ENCODE measurements at regions not wholly inside any gene's neighbourhood (a gene's known extent, or its start where the extent isn't known, plus 50 kb on each side); places are given as distances from the start of the nearest gene placed in this dataset.

GRCh38 chr1:168876830-168877229 is 147.8 kb upstream of the DPT start:
- Mint-ChIP-seq H3K36me3 (ENCODE audit: insufficient read depth, unreplicated experiment) (no peaks in the 10 kb centered on the region), H3K27ac (ENCODE audit: unreplicated experiment) (no peak overlapping the region), H3K27me3 (ENCODE audit: unreplicated experiment) (no peaks in the 10 kb centered on the region), H3K9me3 (ENCODE audit: low read depth, unreplicated experiment) (peaks cover 3% of the 10 kb centered on the region), H3K4me3 (ENCODE audit: low read depth, unreplicated experiment) (no peak overlapping the region), H3K4me1 (ENCODE audit: low read depth, unreplicated experiment) (no peaks in the 10 kb centered on the region)
- CTCF ChIA-PET, result interaction anchor here (0.8 kb wide), 1 partner anchor 32 kb away, joined by 3 read pairs; no protein-coding TSS in a partner anchor
- no peak for DNase-seq
- intact Hi-C loops (cut with micrococcal nuclease; ENCODE audit: unreplicated experiment), result no loop called here
- no peak for TF ChIP-seq CTCF (IDR thresholded peaks at IDR 0.05; ENCODE audit: unreplicated experiment)
- BruUV-seq (replicated peaks), result no TSS peak

GRCh38 chr1:168879896-168880734 is 151.1 kb upstream of the DPT start:
- no peaks in the 10 kb centered on the region for H3K27me3 Mint-ChIP-seq (ENCODE audit: unreplicated experiment)
- no peaks in the 10 kb centered on the region for H3K4me1 Mint-ChIP-seq (ENCODE audit: low read depth, unreplicated experiment)
- H3K27ac Mint-ChIP-seq (ENCODE audit: unreplicated experiment), result no peak overlapping the region
- no peak for DNase-seq
- no peak overlapping the region for H3K4me3 Mint-ChIP-seq (ENCODE audit: low read depth, unreplicated experiment)
- intact Hi-C loops (cut with micrococcal nuclease; ENCODE audit: unreplicated experiment), result no loop called here
- no peaks in the 10 kb centered on the region for H3K9me3 Mint-ChIP-seq (ENCODE audit: low read depth, unreplicated experiment)
- no TSS peak for BruUV-seq (replicated peaks)
- CTCF ChIA-PET, result interaction anchor here (0.7 kb wide), 1 partner anchor 163 kb away, joined by 3 read pairs; no protein-coding TSS in a partner anchor
- no peaks in the 10 kb centered on the region for H3K36me3 Mint-ChIP-seq (ENCODE audit: insufficient read depth, unreplicated experiment)
- no peak for TF ChIP-seq CTCF (IDR thresholded peaks at IDR 0.05; ENCODE audit: unreplicated experiment)

- CTCF ChIA-PET, result no interaction called here
- intact Hi-C loops (cut with micrococcal nuclease; ENCODE audit: unreplicated experiment), result no loop called here
- no peak overlapping the region for H3K27ac Mint-ChIP-seq (ENCODE audit: unreplicated experiment)
Measured at GRCh38 chr1:168881656-168882260, 152.8 kb upstream of the DPT start.

GRCh38 chr1:168887381-168887780 is 158.4 kb upstream of the DPT start:
- no peaks in the 10 kb centered on the region for H3K36me3 Mint-ChIP-seq (ENCODE audit: insufficient read depth, unreplicated experiment)
- H3K4me3 Mint-ChIP-seq (ENCODE audit: low read depth, unreplicated experiment), result no peak overlapping the region
- CTCF ChIA-PET, result no interaction called here
- DNase-seq, result no peak
- no peaks in the 10 kb centered on the region for H3K27me3 Mint-ChIP-seq (ENCODE audit: unreplicated experiment)
- H3K27ac Mint-ChIP-seq (ENCODE audit: unreplicated experiment), result no peak overlapping the region
- intact Hi-C loops (cut with micrococcal nuclease; ENCODE audit: unreplicated experiment), result no loop called here
- BruUV-seq (replicated peaks), result no TSS peak
- peaks cover 9% of the 10 kb centered on the region for H3K4me1 Mint-ChIP-seq (ENCODE audit: low read depth, unreplicated experiment)
- H3K9me3 Mint-ChIP-seq (ENCODE audit: low read depth, unreplicated experiment), result no peaks in the 10 kb centered on the region
- no peak for TF ChIP-seq CTCF (IDR thresholded peaks at IDR 0.05; ENCODE audit: unreplicated experiment)

More at GRCh38 chr1:168881656-168882260, 152.8 kb upstream of the DPT start:
- Mint-ChIP-seq H3K27me3 (ENCODE audit: unreplicated experiment) (no peaks in the 10 kb centered on the region), H3K4me3 (ENCODE audit: low read depth, unreplicated experiment) (no peak overlapping the region), H3K4me1 (ENCODE audit: low read depth, unreplicated experiment) (no peaks in the 10 kb centered on the region), H3K36me3 (ENCODE audit: insufficient read depth, unreplicated experiment) (no peaks in the 10 kb centered on the region), H3K9me3 (ENCODE audit: low read depth, unreplicated experiment) (no peaks in the 10 kb centered on the region)
- no TSS peak for BruUV-seq (replicated peaks)
- TF ChIP-seq CTCF (IDR thresholded peaks at IDR 0.05; ENCODE audit: unreplicated experiment), result no peak
- DNase-seq, result no peak

Measured in Calu3 (cell line).